ENCODE measurements at regions not wholly inside any gene's neighbourhood (a gene's known extent, or its start where the extent isn't known, plus 50 kb on each side); places are given as distances from the start of the nearest gene placed in this dataset.
"Not testable (repeated sequence)": the region's sequence is repeated elsewhere in the genome, so short reads cannot be mapped to it uniquely, and the experiment has no call there.

DNA sequence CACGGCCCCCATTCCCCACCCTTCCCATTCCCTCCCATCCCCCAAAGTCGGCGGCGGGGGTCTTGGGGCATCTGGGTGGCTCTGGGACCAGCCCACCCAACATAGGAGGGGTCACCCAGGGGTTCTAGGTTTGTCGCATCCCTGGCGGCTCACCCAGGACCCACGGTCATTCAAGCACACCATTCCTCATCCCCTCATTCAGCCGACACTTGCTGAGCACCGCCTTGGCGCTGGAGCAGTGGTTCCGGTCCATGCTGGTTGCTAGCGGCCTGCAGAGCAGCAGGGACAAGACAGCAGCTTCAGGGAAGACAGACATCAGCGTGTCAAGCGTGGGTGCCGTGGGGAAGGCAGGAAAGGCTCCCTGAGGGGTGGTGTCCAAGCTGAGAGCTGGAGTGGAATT lies 50.5 kb upstream of the OTOS start:
- no peaks in the 10 kb centered on the region for H3K4me1 Mint-ChIP-seq

DNA sequence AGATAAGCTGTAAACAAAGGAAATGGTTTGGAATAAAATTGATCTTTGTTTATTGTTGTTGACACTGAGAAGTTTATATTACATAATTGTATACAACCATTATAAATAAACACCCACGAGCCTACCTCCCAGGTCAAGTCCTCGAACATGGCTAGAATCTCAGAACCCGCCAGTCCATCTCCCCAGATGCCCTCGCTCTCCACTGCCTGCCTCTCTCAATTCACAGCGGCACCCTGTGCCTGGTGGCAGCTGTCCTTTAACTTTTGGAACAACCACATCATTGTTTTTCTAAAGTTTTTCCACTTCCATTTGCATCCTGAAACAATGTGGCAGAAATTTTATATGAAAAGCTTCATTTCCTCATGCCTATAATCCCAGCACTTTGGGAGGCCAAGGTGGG lies 52.2 kb upstream of the OTOS start:
- Mint-ChIP-seq H3K36me3 (no peaks in the 10 kb centered on the region), H3K4me3 (no peak overlapping the region), H3K4me1 (no peaks in the 10 kb centered on the region), H3K27me3 (peaks cover 3% of the 10 kb centered on the region), H3K9me3 (peaks cover 0 to 11% (median 4%) of the 10 kb centered on the region in 3 donors), H3K27ac (no peak overlapping the region)

More for the DNA sequence above, 50.5 kb upstream of the OTOS start:
- no peak overlapping the region for H3K27ac Mint-ChIP-seq
- peaks cover 3% of the 10 kb centered on the region for H3K27me3 Mint-ChIP-seq
- H3K36me3 Mint-ChIP-seq: no peaks in the 10 kb centered on the region
- H3K4me3 Mint-ChIP-seq: no peak overlapping the region
- peaks cover 0 to 22% (median 7%) of the 10 kb centered on the region in 3 donors for H3K9me3 Mint-ChIP-seq

DNA sequence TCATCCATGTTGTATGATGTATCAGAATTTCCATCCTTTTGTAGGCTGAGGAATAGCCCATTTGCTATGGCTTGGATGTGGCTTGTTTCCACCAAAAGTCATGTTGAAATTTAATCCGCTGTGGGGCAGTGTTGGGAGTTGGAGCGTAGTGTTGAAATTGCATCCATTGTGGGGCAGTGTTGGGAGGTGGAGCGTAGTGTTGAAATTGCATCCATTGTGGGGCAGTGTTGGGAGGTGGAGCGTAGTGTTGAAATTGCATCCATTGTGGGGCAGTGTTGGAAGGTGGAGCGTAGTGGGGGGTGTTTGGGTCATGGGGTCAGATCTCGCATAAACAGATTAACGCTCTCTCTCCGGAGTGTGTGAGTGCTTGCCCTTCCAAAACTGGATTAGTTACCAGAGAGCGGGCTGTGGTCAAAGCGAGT lies 53.9 kb upstream of the OTOS start:
- H3K4me1 Mint-ChIP-seq, H3K36me3 Mint-ChIP-seq, H3K27me3 Mint-ChIP-seq, H3K27ac Mint-ChIP-seq, H3K9me3 Mint-ChIP-seq, H3K4me3 Mint-ChIP-seq: not testable (repeated sequence)

DNA sequence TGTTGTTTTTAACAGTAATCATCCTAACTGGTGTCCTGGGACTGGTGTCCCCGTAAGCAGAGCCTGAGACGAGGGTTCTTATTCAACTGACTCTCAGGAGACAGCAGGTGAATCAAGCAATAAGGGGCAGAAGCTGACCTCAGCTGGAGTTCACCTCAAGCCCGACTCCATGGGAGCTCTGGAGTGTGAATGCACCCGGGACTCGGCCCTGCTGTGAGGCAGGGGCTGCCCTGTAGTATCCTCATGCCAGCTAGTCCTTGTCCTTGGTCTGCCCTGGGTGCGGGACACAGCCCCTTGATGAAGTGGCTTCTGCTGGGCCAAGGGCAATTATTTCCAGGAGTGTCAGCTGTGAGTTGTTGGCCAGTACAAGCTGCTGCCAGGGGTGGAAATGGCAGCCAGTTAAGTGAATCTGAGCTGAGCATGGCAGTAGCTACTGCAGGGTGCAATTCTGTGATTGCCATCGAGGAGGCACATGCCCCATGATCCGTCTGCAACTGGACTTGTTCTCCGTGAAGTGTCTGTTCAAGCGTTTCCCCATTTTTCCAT lies 54.9 kb upstream of the OTOS start:
- no peaks in the 10 kb centered on the region for H3K4me1 Mint-ChIP-seq
- no peak overlapping the region for H3K4me3 Mint-ChIP-seq
- peaks cover 5% of the 10 kb centered on the region for H3K27me3 Mint-ChIP-seq
- H3K9me3 Mint-ChIP-seq: no peaks in the 10 kb centered on the region
- H3K27ac Mint-ChIP-seq: no peak overlapping the region
- no peaks in the 10 kb centered on the region for H3K36me3 Mint-ChIP-seq

- Mint-ChIP-seq H3K9me3 (no peaks in the 10 kb centered on the region), H3K27me3 (peaks cover 2% of the 10 kb centered on the region), H3K4me1 (no peaks in the 10 kb centered on the region), H3K27ac (no peak overlapping the region), H3K4me3 (no peak overlapping the region), H3K36me3 (no peaks in the 10 kb centered on the region)
Measured at GRCh38 chr2:240196716-240197461, 56.4 kb upstream of the OTOS start.

DNA sequence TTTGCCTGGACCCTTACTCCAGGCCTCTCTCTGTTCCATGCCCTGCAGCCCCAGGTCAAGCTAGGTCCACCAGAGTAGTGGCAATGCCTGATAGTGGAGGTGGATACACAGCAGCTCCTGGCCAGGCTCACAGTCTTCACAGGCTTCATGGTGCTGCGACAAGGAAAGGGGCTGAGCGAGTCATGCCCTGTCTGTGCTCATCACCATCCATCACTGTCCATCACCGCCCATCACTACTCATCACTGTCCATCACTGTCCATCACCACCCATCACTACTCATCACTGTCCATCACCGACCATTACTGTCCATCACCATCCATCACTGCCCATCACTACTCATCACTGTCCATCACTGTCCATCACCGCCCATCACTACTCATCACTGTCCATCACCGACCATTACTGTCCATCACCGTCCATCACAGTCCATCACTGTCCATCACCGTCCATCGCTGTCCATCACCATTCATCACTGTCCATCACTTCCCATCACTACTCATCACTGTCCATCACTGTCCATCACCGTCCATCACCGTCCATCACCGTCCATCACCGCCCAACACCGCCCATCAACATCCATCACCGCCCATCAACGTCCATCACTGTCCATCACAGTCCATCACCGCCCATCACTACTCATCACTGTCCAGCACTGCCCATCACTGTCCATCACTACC lies 57.1 kb upstream of the OTOS start:
- H3K27ac Mint-ChIP-seq: no peak overlapping the region
- no peak overlapping the region for H3K4me3 Mint-ChIP-seq
- H3K9me3 Mint-ChIP-seq: no peaks in the 10 kb centered on the region
- H3K4me1 Mint-ChIP-seq: no peaks in the 10 kb centered on the region
- no peaks in the 10 kb centered on the region for H3K36me3 Mint-ChIP-seq
- peaks cover 2% of the 10 kb centered on the region for H3K27me3 Mint-ChIP-seq

DNA sequence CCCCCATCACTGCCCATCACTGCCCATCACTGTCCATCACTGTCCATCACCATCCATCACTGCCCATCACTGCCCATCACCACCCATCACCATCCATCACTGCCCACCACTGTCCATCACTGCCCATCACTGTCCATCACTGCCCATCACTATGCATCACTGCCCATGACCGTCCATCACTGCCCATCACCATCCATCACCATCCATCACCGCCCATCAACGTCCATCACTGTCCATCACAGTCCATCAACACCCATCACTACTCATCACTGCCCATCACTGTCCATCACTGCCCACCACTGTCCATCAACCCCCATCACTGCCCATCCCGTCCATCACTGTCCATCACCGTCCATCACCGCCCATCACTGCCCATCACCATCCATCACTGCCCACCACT lies 57.8 kb upstream of the OTOS start:
- peaks cover 2% of the 10 kb centered on the region for H3K27me3 Mint-ChIP-seq
- H3K4me1 Mint-ChIP-seq: no peaks in the 10 kb centered on the region

DNA sequence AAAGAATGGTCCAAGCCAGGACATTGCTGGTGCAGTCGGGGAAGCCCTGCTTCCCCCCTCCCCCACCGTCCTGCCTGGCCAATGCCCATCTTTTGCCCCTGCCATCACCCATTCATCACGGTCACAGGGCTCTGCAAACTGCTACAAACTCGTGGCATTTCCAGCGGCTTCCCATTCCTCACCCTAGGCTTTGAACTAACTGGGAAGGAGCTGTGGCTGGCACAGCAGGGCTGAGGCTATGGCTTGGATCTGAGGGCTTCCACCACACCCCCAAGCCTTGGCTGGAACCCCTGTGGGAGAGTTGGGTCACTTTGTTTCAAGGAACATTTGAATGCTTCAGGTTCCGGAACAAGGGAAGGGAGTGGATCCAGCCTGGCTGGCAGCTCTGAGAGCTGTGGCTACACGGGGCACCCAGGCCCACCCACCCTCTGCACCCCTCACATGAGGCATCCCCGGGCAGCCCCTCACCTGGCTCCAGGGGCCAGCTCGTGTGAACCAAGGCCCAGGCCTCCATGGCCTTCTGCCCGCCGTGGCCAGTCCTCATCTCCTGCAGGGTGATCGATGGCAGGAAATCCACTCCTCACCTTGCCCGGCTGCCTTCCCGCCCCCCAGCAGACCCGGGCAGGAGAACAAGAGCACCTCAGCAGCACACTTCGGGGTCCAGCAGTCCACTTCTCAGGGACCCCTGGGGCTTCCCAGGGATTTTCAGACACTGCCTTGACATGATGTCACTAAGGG lies 58.8 kb upstream of the OTOS start:
- Mint-ChIP-seq H3K27me3 (peaks cover 2% of the 10 kb centered on the region), H3K9me3 (no peaks in the 10 kb centered on the region), H3K27ac (no peak overlapping the region), H3K36me3 (no peaks in the 10 kb centered on the region), H3K4me1 (no peaks in the 10 kb centered on the region), H3K4me3 (no peak overlapping the region)

More for the DNA sequence above, 57.8 kb upstream of the OTOS start:
- no peaks in the 10 kb centered on the region for H3K36me3 Mint-ChIP-seq
- no peaks in the 10 kb centered on the region for H3K9me3 Mint-ChIP-seq
- H3K27ac Mint-ChIP-seq: no peak overlapping the region
- no peak overlapping the region for H3K4me3 Mint-ChIP-seq

GRCh38 chr2:240200230-240201051 lies 60.0 kb upstream of the OTOS start:
- Mint-ChIP-seq H3K27ac (no peak overlapping the region), H3K9me3 (no peaks in the 10 kb centered on the region), H3K4me3 (no peak overlapping the region), H3K27me3 (peaks cover 2% of the 10 kb centered on the region), H3K36me3 (no peaks in the 10 kb centered on the region), H3K4me1 (peaks cover 0 to 1% (median 0%) of the 10 kb centered on the region in 3 donors)

DNA sequence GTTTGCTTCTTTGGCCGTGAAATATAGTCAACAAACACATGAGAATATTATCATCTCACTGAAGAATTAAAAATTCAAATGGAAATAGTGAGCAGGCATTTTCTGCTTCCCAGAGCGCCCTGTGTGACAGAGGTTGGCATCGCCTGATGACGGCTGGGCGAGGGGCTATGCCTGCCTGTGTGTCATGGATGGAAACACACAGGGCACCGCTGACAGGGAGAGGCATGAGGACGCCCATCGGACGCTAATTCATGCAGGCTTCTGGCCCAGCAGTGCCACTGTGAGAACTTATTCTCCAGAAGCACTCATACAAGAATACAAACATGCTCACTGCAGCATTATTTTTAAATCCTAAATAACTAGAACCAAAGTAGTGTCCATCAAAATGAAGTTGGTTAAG lies 61.4 kb upstream of the OTOS start:
- H3K36me3 Mint-ChIP-seq: no peaks in the 10 kb centered on the region
- H3K27me3 Mint-ChIP-seq: peaks cover 4% of the 10 kb centered on the region
- H3K4me1 Mint-ChIP-seq: peaks cover 0 to 1% (median 0%) of the 10 kb centered on the region in 3 donors
- H3K4me3 Mint-ChIP-seq: no peak overlapping the region
- H3K27ac Mint-ChIP-seq: no peak overlapping the region
- H3K9me3 Mint-ChIP-seq: peaks cover 0 to 4% (median 3%) of the 10 kb centered on the region in 3 donors

DNA sequence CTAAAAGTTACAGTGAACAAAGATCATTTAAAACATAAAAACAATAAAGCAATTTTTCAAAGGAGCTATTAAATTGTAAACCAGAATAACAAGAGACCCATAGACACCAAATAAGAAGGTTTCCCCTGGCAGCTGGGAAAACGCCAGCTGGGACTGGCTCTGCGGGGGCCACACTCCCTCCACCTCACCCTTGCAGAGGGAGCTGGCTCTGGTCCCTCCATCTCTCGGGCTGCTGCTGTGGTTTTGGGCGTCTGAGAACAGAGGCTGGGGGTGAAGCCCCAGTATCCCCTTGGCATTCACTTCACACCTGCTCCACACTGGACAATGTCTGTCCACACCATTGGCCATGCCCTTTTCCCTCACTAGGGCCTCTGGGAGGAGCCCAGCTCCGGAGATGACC lies 62.1 kb upstream of the OTOS start:
- no peak overlapping the region for H3K27ac Mint-ChIP-seq
- H3K36me3 Mint-ChIP-seq: no peaks in the 10 kb centered on the region
- H3K4me1 Mint-ChIP-seq: peaks cover 0 to 1% (median 0%) of the 10 kb centered on the region in 3 donors
- H3K9me3 Mint-ChIP-seq: peaks cover 0 to 4% (median 3%) of the 10 kb centered on the region in 3 donors
- H3K27me3 Mint-ChIP-seq: peaks cover 4% of the 10 kb centered on the region
- H3K4me3 Mint-ChIP-seq: no peak overlapping the region

DNA sequence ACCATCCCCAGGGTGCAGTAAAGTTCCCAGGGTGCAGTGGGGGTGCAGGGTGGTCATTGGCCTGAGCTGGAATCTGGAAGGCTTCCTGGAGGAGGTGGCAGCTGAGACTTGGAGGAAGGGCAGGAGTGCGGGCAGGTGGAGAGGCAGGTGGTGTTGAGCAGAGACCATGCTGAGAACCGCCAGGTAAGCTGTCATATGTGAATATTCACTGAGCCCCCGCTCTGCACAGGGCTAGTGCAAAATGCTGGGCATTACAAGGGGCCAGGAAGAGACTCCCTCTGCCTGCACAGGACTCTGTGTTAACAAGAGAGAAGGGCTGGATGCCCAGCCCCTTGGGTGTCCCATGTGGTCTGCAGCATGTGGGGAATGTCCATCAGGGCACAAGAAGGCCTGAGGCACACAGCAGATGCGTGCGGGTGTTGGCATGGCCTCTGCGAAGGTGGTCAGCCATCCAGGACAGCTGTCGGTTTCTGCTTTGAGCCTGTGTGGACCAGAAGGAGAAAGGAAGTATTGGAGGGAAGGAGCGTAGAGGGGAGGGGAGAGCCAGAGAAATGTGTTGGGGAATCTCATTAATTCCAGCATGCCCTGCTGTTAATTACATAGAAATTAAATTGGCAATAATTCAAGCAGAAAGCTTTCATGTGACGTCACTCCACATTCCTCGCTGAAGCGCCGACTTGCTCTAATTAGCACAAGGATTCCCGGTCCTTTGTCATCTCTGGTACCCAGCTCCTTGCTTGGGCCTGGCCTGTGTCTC lies 62.8 kb upstream of the OTOS start:
- H3K4me1 Mint-ChIP-seq: peaks cover 0 to 1% (median 0%) of the 10 kb centered on the region in 3 donors
- peaks cover 4% of the 10 kb centered on the region for H3K27me3 Mint-ChIP-seq
- H3K27ac Mint-ChIP-seq: no peak overlapping the region
- no peak overlapping the region for H3K4me3 Mint-ChIP-seq
- no peaks in the 10 kb centered on the region for H3K36me3 Mint-ChIP-seq
- peaks cover 0 to 4% (median 3%) of the 10 kb centered on the region in 3 donors for H3K9me3 Mint-ChIP-seq

- H3K9me3 Mint-ChIP-seq: peaks cover 0 to 4% (median 3%) of the 10 kb centered on the region in 3 donors
- no peak overlapping the region for H3K4me3 Mint-ChIP-seq
- H3K27ac Mint-ChIP-seq: no peak overlapping the region
Measured at GRCh38 chr2:240203788-240204270, 63.4 kb upstream of the OTOS start.

More at GRCh38 chr2:240203788-240204270, 63.4 kb upstream of the OTOS start:
- peaks cover 4% of the 10 kb centered on the region for H3K27me3 Mint-ChIP-seq
- peaks cover 0 to 1% (median 0%) of the 10 kb centered on the region in 3 donors for H3K4me1 Mint-ChIP-seq
- H3K36me3 Mint-ChIP-seq: no peaks in the 10 kb centered on the region
